ENCODE measurements at regions not wholly inside any gene's neighbourhood (a gene's known extent, or its start where the extent isn't known, plus 50 kb on each side); places are given as distances from the start of the nearest gene placed in this dataset.

- Histone ChIP-seq H3K79me2 (ENCODE audit: insufficient read depth, low read length) (no peaks in the 10 kb centered on the region), H3T11ph (ENCODE audit: low read length) (no peak overlapping the region), H2BK20ac (ENCODE audit: low read depth, low read length, poor library complexity, severe bottlenecking) (no peak overlapping the region), H3K23ac (ENCODE audit: insufficient read length, low read depth, low read length) (no peak overlapping the region), H3K14ac (ENCODE audit: insufficient read depth, low read length) (0 out of 2 replicates have a peak overlapping the region, but pooled peaks have one; percentile 15), H3K9me3 (ENCODE audit: control insufficient read depth, low read depth, low read length) (no peaks in the 10 kb centered on the region), H3K27ac (ENCODE audit: insufficient read length, low read depth, low read length) (no peak overlapping the region), H3K4me1 (ENCODE audit: insufficient read depth, low read length) (no peaks in the 10 kb centered on the region), H4K5ac (ENCODE audit: insufficient read length, low read depth, low read length) (no peak overlapping the region), H3K79me1 (ENCODE audit: insufficient read depth, low read depth, low read length, poor library complexity, severe bottlenecking) (no peaks in the 10 kb centered on the region), H4K91ac (ENCODE audit: insufficient read length, low read depth, low read length) (no peak overlapping the region), H4K20me1 (ENCODE audit: control insufficient read depth, insufficient read depth, insufficient read length) (no peaks in the 10 kb centered on the region), H2AK5ac (ENCODE audit: insufficient read length, low read length) (no peak overlapping the region), H3K18ac (ENCODE audit: insufficient read length, low read depth, low read length) (no peak overlapping the region), H2AFZ (ENCODE audit: low read length) (no peak overlapping the region), H3K4ac (ENCODE audit: low read depth, low read length) (no peak overlapping the region), H3K27me3 (ENCODE audit: insufficient read depth, low read length) (no peaks in the 10 kb centered on the region), H2BK12ac (ENCODE audit: insufficient read length, low read depth, low read length) (no peak overlapping the region), H4K8ac (replicated peaks; ENCODE audit: insufficient read length, low read depth, low read length) (no peak overlapping the region), H3K23me2 (ENCODE audit: insufficient read length, low read depth, low read length, poor library complexity, severe bottlenecking) (no peaks in the 10 kb centered on the region), H3K4me2 (ENCODE audit: insufficient read depth, insufficient read length, low read length) (no peak overlapping the region), H3K56ac (ENCODE audit: insufficient read length, low read depth, low read length) (no peak overlapping the region), H2BK15ac (ENCODE audit: low read depth, low read length) (no peak overlapping the region), H3K9ac (ENCODE audit: extremely low read depth, insufficient read length, low read length) (no peak overlapping the region), H2BK120ac (ENCODE audit: low read depth, low read length, poor library complexity, severe bottlenecking) (no peak overlapping the region), H2BK5ac (ENCODE audit: insufficient read length, low read length) (no peak overlapping the region)
- no CpG with 5 or more reads among the region's 16 CpGs for WGBS (ENCODE audit: extremely low coverage, insufficient read length, low lambda C conversion rate)
- Mint-ChIP-seq H3K9me3 (no peaks in the 10 kb centered on the region), H3K36me3 (ENCODE audit: insufficient read depth in 1 of 3, low read depth in 3 of 3) (no peaks in the 10 kb centered on the region), H3K27me3 (ENCODE audit: low read depth) (peaks cover 10% of the 10 kb centered on the region), H3K4me3 (no peak overlapping the region), H3K4me1 (peaks cover 14% of the 10 kb centered on the region in 2 experiments), H3K27ac (no peak overlapping the region)
- no peak for TF ChIP-seq CTCF (conservative IDR thresholded peaks at IDR 0.05)
- no peak for DNase-seq
These were observed 190.2 kb downstream of the TEX29 start for GRCh38 chr13:111510502-111511218.
